WTC11 (cell line): ENCODE measurements at regions not wholly inside any gene's neighbourhood (a gene's known extent, or its start where the extent isn't known, plus 50 kb on each side); places are given as distances from the start of the nearest gene placed in this dataset.

Source experiments
- ATAC-seq: fragments of 200-7000 bp; cut with Tn5 transposase; 2 replicates; pipeline ENCODE4 v1.10.0; 2021; ENCODE audit warnings: mild to moderate bottlenecking, moderate library complexity
- CTCF ChIA-PET: fragments of 300-600 bp; sonication (Branson Sonifier 250); formaldehyde crosslinking; loops from one replicate; lab custom pipeline; 2021; ENCODE audit warnings: antibody characterized with exemption; lab: Charles Lee
- POLR2A ChIA-PET: fragments of 350-600 bp; sonication (Branson Sonifier 250); formaldehyde crosslinking; loops from one replicate; lab custom pipeline; 2021; ENCODE audit warnings: antibody characterized with exemption; lab: Charles Lee
- DNase-seq: peaks from one replicate; pipeline ENCODE4 v3.0.0; 2021; ENCODE audit warnings: low spot score
- H3K27ac Mint-ChIP-seq: 2 replicates; pipeline ENCODE4 v1.8.0; 2021; ENCODE audit warnings: mixed read lengths
- H3K27me3 Mint-ChIP-seq: 2 replicates; pipeline ENCODE4 v1.8.0; 2021; ENCODE audit warnings: low read depth, mild to moderate bottlenecking, moderate library complexity, mixed read lengths
- H3K36me3 Mint-ChIP-seq: 2 replicates; pipeline ENCODE4 v1.8.0; 2021; ENCODE audit warnings: mixed read lengths
- H3K4me1 Mint-ChIP-seq: 2 replicates; pipeline ENCODE4 v1.8.0; 2022; ENCODE audit warnings: mixed read lengths
- H3K4me3 Mint-ChIP-seq: 2 replicates; pipeline ENCODE4 v1.8.0; 2021; ENCODE audit warnings: mild to moderate bottlenecking, moderate library complexity, mixed read lengths
- H3K9me3 Mint-ChIP-seq: 2 replicates; pipeline ENCODE4 v1.8.0; 2021; ENCODE audit warnings: mixed read lengths
- ATF3 ChIP-seq: sonication (generic); formaldehyde crosslinking; conservative IDR thresholded peaks from 2 replicates; pipeline ENCODE4 v1.8.1; 2022; ENCODE audit warnings: mild to moderate bottlenecking, missing genetic modification reagents
- E2F4 ChIP-seq: sonication (generic); formaldehyde crosslinking; IDR thresholded peaks from 2 replicates; pipeline ENCODE4 v1.8.1; 2022; ENCODE audit warnings: low read depth, mild to moderate bottlenecking, moderate library complexity, missing genetic modification reagents, borderline replicate concordance
- HMGA2 ChIP-seq: fragments of 250-450 bp; sonication (Bioruptor Pico); IDR thresholded peaks from 2 replicates; pipeline ENCODE4 v1.4.0; 2021; ENCODE audit warnings: mild to moderate bottlenecking, moderate library complexity
- JUN ChIP-seq: sonication (generic); formaldehyde crosslinking; IDR thresholded peaks from 2 replicates; pipeline ENCODE4 v1.8.0; 2023; ENCODE audit warnings: mild to moderate bottlenecking, missing genetic modification reagents
- MLX ChIP-seq: sonication (generic); formaldehyde crosslinking; IDR thresholded peaks from 2 replicates; pipeline ENCODE4 v1.8.1; 2023; ENCODE audit warnings: mild to moderate bottlenecking, missing genetic modification reagents, moderate library complexity
- NFYB ChIP-seq: sonication (generic); formaldehyde crosslinking; conservative IDR thresholded peaks from 2 replicates; pipeline ENCODE4 v1.8.0; 2022; ENCODE audit warnings: low read depth, missing genetic modification reagents
- OVOL2 ChIP-seq: fragments of 250-450 bp; sonication (Bioruptor Pico); IDR thresholded peaks from 2 replicates; pipeline ENCODE4 v1.9.0; 2021; ENCODE audit warnings: mild to moderate bottlenecking, borderline replicate concordance
- STAT6 ChIP-seq: sonication (generic); formaldehyde crosslinking; conservative IDR thresholded peaks from 2 replicates; pipeline ENCODE4 v1.8.1; 2023; ENCODE audit warnings: mild to moderate bottlenecking, low read depth, missing genetic modification reagents, moderate library complexity
- ZNF138 ChIP-seq: sonication (generic); formaldehyde crosslinking; conservative IDR thresholded peaks from 2 replicates; pipeline ENCODE4 v1.8.1; 2022; ENCODE audit warnings: mild to moderate bottlenecking, moderate library complexity, missing genetic modification reagents
- ZNF232 ChIP-seq: sonication (generic); formaldehyde crosslinking; IDR thresholded peaks from 2 replicates; pipeline ENCODE4 v1.8.0; 2022; ENCODE audit warnings: mild to moderate bottlenecking, missing genetic modification reagents
- ZNF416 ChIP-seq: fragments of 250-450 bp; sonication (Bioruptor Pico); IDR thresholded peaks from 2 replicates; pipeline ENCODE4 v1.9.0; 2021; ENCODE audit warnings: mild to moderate bottlenecking, inconsistent platforms
- ZNF423 ChIP-seq: fragments of 250-450 bp; sonication (Bioruptor Pico); IDR thresholded peaks from 2 replicates; pipeline ENCODE4 v2.1.2; 2022; ENCODE audit warnings: mild to moderate bottlenecking, moderate library complexity
- ZNF425 ChIP-seq: fragments of 250-450 bp; sonication (Bioruptor Pico); conservative IDR thresholded peaks from 2 replicates; pipeline ENCODE4 v1.9.0; 2021; ENCODE audit warnings: mild to moderate bottlenecking
- ZNF532 ChIP-seq: fragments of 250-450 bp; sonication (Bioruptor Pico); IDR thresholded peaks from 2 replicates; pipeline ENCODE4 v1.9.0; 2021; ENCODE audit warnings: mild to moderate bottlenecking, borderline replicate concordance
- ZSCAN18 ChIP-seq: fragments of 250-450 bp; sonication (Bioruptor Pico); IDR thresholded peaks from 2 replicates; pipeline ENCODE4 v2.1.2; 2022; ENCODE audit warnings: mild to moderate bottlenecking, moderate library complexity

- H3K27ac Mint-ChIP-seq: no peak overlapping the region
- DNase-seq (no peak), ATAC-seq (no peak)
- no peaks in the 10 kb centered on the region for H3K4me1 Mint-ChIP-seq
- peaks cover 56% of the 10 kb centered on the region for H3K9me3 Mint-ChIP-seq
- CTCF ChIA-PET: no interaction called here
- POLR2A ChIA-PET: no interaction called here
- H3K4me3 Mint-ChIP-seq: no peak overlapping the region
- H3K36me3 Mint-ChIP-seq: peaks cover 24% of the 10 kb centered on the region
- TF ChIP-seq HMGA2 (CRISPR knock-in tag) (no peak), ZNF232 (CRISPR knock-in tag) (no peak), NFYB (no peak), ZNF416 (CRISPR knock-in tag) (no peak), ZSCAN18 (CRISPR knock-in tag) (no peak), OVOL2 (no peak), ZNF138 (CRISPR knock-in tag) (no peak), JUN (CRISPR knock-in tag) (no peak), STAT6 (CRISPR knock-in tag) (no peak), ZNF425 (CRISPR knock-in tag) (no peak), E2F4 (CRISPR knock-in tag) (no peak), MLX (no peak), ZNF423 (no peak), ATF3 (CRISPR knock-in tag) (no peak), ZNF532 (no peak)
- no peaks in the 10 kb centered on the region; the same call in 1 of the 2 replicates for H3K27me3 Mint-ChIP-seq
Measured at GRCh38 chr10:128300290-128300824, 174.1 kb upstream of the MKI67 start.
